IMR-90 (cell line): ENCODE measurements at regions not wholly inside any gene's neighbourhood (a gene's known extent, or its start where the extent isn't known, plus 50 kb on each side); places are given as distances from the start of the nearest gene placed in this dataset.

Experiments used
- ATAC-seq: fragments of 200-7000 bp; cut with Tn5 transposase; 2 replicates; pipeline ENCODE4 v1.9.1; 2020; ENCODE audit warnings: low read depth, mild to moderate bottlenecking, moderate library complexity
- BruUV-seq: library from RNA; stranded (reverse); fragments of 400-500 nt; replicated peaks from 2 replicates; lab custom pipeline; 2021; lab: Mats Ljungman, UMichigan
- CTCF ChIA-PET: fragments of 300-600 bp; formaldehyde crosslinking; extraction: SDS; loops from one replicate; lab custom pipeline; 2021; ENCODE audit warnings: antibody characterized with exemption; lab: Yijun Ruan, JAX
- POLR2A ChIA-PET: fragments of 300-600 bp; sonication (Branson Sonifier 250); formaldehyde crosslinking; loops from one replicate; lab custom pipeline; 2022; ENCODE audit warnings: antibody characterized with exemption; ENCODE audit not compliant: unreplicated experiment; lab: Charles Lee
- DNase-seq: peaks from one replicate; pipeline ENCODE4 v3.0.0; 2013
- H2AFZ ChIP-seq: replicated peaks from 2 replicates; pipeline ENCODE3; 2013; ENCODE audit warnings: low read length, mild to moderate bottlenecking; ENCODE audit not compliant: poor library complexity
- H2AK5ac ChIP-seq: 2 replicates; pipeline ENCODE4 v1.6.1; 2013; ENCODE audit warnings: low read depth, low read length, inconsistent platforms
- H2AK9ac ChIP-seq: replicated peaks from 2 replicates; pipeline ENCODE3; 2013; ENCODE audit warnings: mild to moderate bottlenecking, low read depth, low read length, moderate library complexity; ENCODE audit not compliant: poor library complexity
- H2BK120ac ChIP-seq: 2 replicates; pipeline ENCODE4 v1.6.1; 2013; ENCODE audit warnings: low read depth, low read length, inconsistent platforms
- H2BK15ac ChIP-seq: 3 replicates; pipeline ENCODE4 v1.6.1; 2013; ENCODE audit warnings: low read depth, low read length, inconsistent platforms
- H2BK20ac ChIP-seq: 2 replicates; pipeline ENCODE4 v1.6.1; 2013; ENCODE audit warnings: low read depth, mild to moderate bottlenecking, inconsistent platforms, low read length, moderate library complexity
- H2BK5ac ChIP-seq: 2 replicates; pipeline ENCODE4 v1.6.1; 2013; ENCODE audit warnings: mild to moderate bottlenecking, low read depth, low read length, inconsistent platforms; ENCODE audit not compliant: poor library complexity, severe bottlenecking
- H3K14ac ChIP-seq: replicated peaks from 2 replicates; pipeline ENCODE4 v1.6.1; 2013; ENCODE audit warnings: low read depth, low read length, inconsistent platforms
- H3K18ac ChIP-seq: 2 replicates; pipeline ENCODE4 v1.6.1; 2013; ENCODE audit warnings: low read depth, low read length, control low read depth
- H3K23ac ChIP-seq: 2 replicates; pipeline ENCODE4 v1.6.1; 2013; ENCODE audit warnings: low read depth, low read length, inconsistent platforms
- H3K27ac ChIP-seq: 2 replicates; pipeline ENCODE4 v1.5.1; 2013; ENCODE audit warnings: mild to moderate bottlenecking, control low read depth, low read length; ENCODE audit not compliant: insufficient read depth
- H3K27me3 ChIP-seq: 2 replicates; pipeline ENCODE4 v1.6.1; 2013; ENCODE audit warnings: low read length; ENCODE audit not compliant: control insufficient read depth, insufficient read depth
- H3K36me3 ChIP-seq: 2 replicates; pipeline ENCODE4 v1.6.1; 2013; ENCODE audit warnings: low read length, mixed read lengths; ENCODE audit not compliant: control insufficient read depth, insufficient read depth
- H3K4ac ChIP-seq: 2 replicates; pipeline ENCODE4 v1.6.1; 2013; ENCODE audit warnings: low read depth, low read length, inconsistent platforms
- H3K4me1 ChIP-seq: 2 replicates; pipeline ENCODE4 v1.6.1; 2013; ENCODE audit warnings: low read length, mixed read lengths; ENCODE audit not compliant: control insufficient read depth, insufficient read depth
- H3K4me2 ChIP-seq: 2 replicates; pipeline ENCODE4 v1.6.1; 2013; ENCODE audit warnings: low read depth, mild to moderate bottlenecking, control low read depth, low read length, moderate library complexity
- H3K4me3 ChIP-seq: 2 replicates; pipeline ENCODE4 v1.5.1; 2013; ENCODE audit warnings: low read depth, mild to moderate bottlenecking, control low read depth, low read length, moderate library complexity; ENCODE audit not compliant: insufficient read depth
- H3K56ac ChIP-seq: 2 replicates; pipeline ENCODE4 v1.6.1; 2013; ENCODE audit warnings: low read length, inconsistent platforms; ENCODE audit not compliant: insufficient read depth; ENCODE audit errors: extremely low read depth
- H3K79me1 ChIP-seq, 2 experiments: 2 replicates each; pipeline ENCODE4 v1.6.1; 2013; ENCODE audit warnings: low read length in 2 of 2, inconsistent platforms in 1 of 2, low read depth in 1 of 2
- H3K9ac ChIP-seq: 2 replicates; pipeline ENCODE4 v1.6.1; 2013; ENCODE audit warnings: low read depth, low read length, control low read depth
- H3K9me1 ChIP-seq: 2 replicates; pipeline ENCODE4 v1.6.1; 2013; ENCODE audit warnings: low read length, inconsistent platforms; ENCODE audit not compliant: insufficient read depth
- H3K9me3 ChIP-seq: 2 replicates; pipeline ENCODE4 v1.6.1; 2013; ENCODE audit warnings: low read length; ENCODE audit not compliant: control insufficient read depth, insufficient read depth
- H4K20me1 ChIP-seq: 2 replicates; pipeline ENCODE4 v1.6.1; 2013; ENCODE audit warnings: low read length, inconsistent platforms; ENCODE audit not compliant: insufficient read depth
- H4K5ac ChIP-seq: 2 replicates; pipeline ENCODE4 v1.6.1; 2013; ENCODE audit warnings: mild to moderate bottlenecking, low read depth, low read length, control low read depth
- H4K8ac ChIP-seq, 2 experiments: 2 replicates each; pipeline ENCODE4 v1.6.1; 2013; ENCODE audit warnings: low read depth in 2 of 2, low read length in 2 of 2, control low read depth in 1 of 2, inconsistent platforms in 1 of 2
- H4K91ac ChIP-seq: 2 replicates; pipeline ENCODE4 v1.6.1; 2013; ENCODE audit warnings: low read depth, low read length, inconsistent platforms; ENCODE audit not compliant: insufficient read depth
- CEBPB ChIP-seq: IDR thresholded peaks from 2 replicates; pipeline ENCODE4 v1.6.1; 2012; ENCODE audit warnings: low read depth, low read length, improper control_type of control experiment
- dilution Hi-C: fragments of 300-500 bp; cut with HindIII; formaldehyde crosslinking; loops from one replicate; pipeline ENCODE4 v1.14.3; 2018; ENCODE audit warnings: low sequenced_read_pairs; ENCODE audit not compliant: unreplicated experiment
- in situ Hi-C: fragments of 300-500 bp; cut with MboI; formaldehyde crosslinking; loops from 3 replicates; pipeline ENCODE4 v1.14.3; 2019; ENCODE audit warnings: low sequenced_read_pairs, inconsistent platforms, mixed read lengths
- intact Hi-C: fragments of 100-400 bp; cut with micrococcal nuclease; formaldehyde crosslinking; loops from 2 replicates; pipeline ENCODE4 v1.10.0; 2022

DNA sequence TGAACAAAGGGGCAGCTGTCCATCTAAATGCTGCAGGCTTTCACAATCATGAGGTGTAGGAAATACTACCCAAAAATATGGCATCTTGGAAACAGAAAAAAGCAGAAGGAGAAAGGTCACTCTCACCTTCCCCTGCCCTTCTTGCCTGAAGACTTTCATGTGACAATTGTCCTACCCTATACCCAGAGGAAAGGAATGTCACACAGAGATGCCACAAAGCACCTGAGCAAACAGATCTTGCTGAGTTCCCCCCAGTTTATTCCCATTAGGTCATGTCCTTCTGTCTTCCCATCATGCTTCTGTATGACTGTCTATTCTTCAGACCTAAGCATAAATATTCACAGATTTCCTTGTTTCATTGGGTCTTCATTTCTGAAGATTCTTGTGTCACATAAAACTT is 95.5 kb upstream of the KCNK12 start:
- H3K4ac ChIP-seq: no peak overlapping the region
- H3K18ac ChIP-seq: no peak overlapping the region
- DNase-seq: no peak
- H4K91ac ChIP-seq: no peak overlapping the region
- H3K56ac ChIP-seq: no peak overlapping the region
- no peak overlapping the region for H4K8ac ChIP-seq
- H3K4me3 ChIP-seq: no peak overlapping the region
- H3K9me1 ChIP-seq: no peaks in the 10 kb centered on the region
- no peak overlapping the region for H2AK5ac ChIP-seq
- H3K79me1 ChIP-seq: no peaks in the 10 kb centered on the region
- in situ Hi-C loops (no loop called here), intact Hi-C loops (loop anchor here (5.0 kb wide), 1 partner anchor 51 kb away; no protein-coding TSS in a partner anchor), dilution Hi-C loops (no loop called here)
- H2AK9ac ChIP-seq: no peak overlapping the region
- H2BK5ac ChIP-seq: no peak overlapping the region
- no peak overlapping the region for H3K23ac ChIP-seq
- no TSS peak for BruUV-seq
- H3K9me3 ChIP-seq: no peaks in the 10 kb centered on the region
- H2BK20ac ChIP-seq: no peak overlapping the region
- H3K36me3 ChIP-seq: no peaks in the 10 kb centered on the region
- H2BK15ac ChIP-seq: no peak overlapping the region
- TF ChIP-seq CEBPB: no peak
- H4K5ac ChIP-seq: no peak overlapping the region
- H3K27me3 ChIP-seq: peaks cover 5% of the 10 kb centered on the region
- no peak overlapping the region for H3K4me2 ChIP-seq
- no peak overlapping the region for H3K27ac ChIP-seq
- H2BK120ac ChIP-seq: no peak overlapping the region
- ChIA-PET CTCF (no interaction called here), POLR2A (no interaction called here)
- H3K14ac ChIP-seq: no peak overlapping the region
- H3K4me1 ChIP-seq: no peaks in the 10 kb centered on the region
- no peak overlapping the region for H3K9ac ChIP-seq
- H2AFZ ChIP-seq: no peak overlapping the region
- H4K20me1 ChIP-seq: no peaks in the 10 kb centered on the region
- no peak for ATAC-seq
